WTC11 (cell line): ENCODE measurements at regions not wholly inside any gene's neighbourhood (a gene's known extent, or its start where the extent isn't known, plus 50 kb on each side); places are given as distances from the start of the nearest gene placed in this dataset.

Experiments
- ATAC-seq: fragments of 200-7000 bp; cut with Tn5 transposase; 2 replicates; pipeline ENCODE4 v1.10.0; 2021; ENCODE audit warnings: mild to moderate bottlenecking, moderate library complexity
- CTCF ChIA-PET: fragments of 300-600 bp; sonication (Branson Sonifier 250); formaldehyde crosslinking; loops from one replicate; lab custom pipeline; 2021; ENCODE audit warnings: antibody characterized with exemption; lab: Charles Lee
- POLR2A ChIA-PET: fragments of 350-600 bp; sonication (Branson Sonifier 250); formaldehyde crosslinking; loops from one replicate; lab custom pipeline; 2021; ENCODE audit warnings: antibody characterized with exemption; lab: Charles Lee
- DNase-seq: peaks from one replicate; pipeline ENCODE4 v3.0.0; 2021; ENCODE audit warnings: low spot score
- H3K27ac Mint-ChIP-seq: 2 replicates; pipeline ENCODE4 v1.8.0; 2021; ENCODE audit warnings: mixed read lengths
- H3K27me3 Mint-ChIP-seq: 2 replicates; pipeline ENCODE4 v1.8.0; 2021; ENCODE audit warnings: low read depth, mild to moderate bottlenecking, moderate library complexity, mixed read lengths
- H3K36me3 Mint-ChIP-seq: 2 replicates; pipeline ENCODE4 v1.8.0; 2021; ENCODE audit warnings: mixed read lengths
- H3K4me1 Mint-ChIP-seq: 2 replicates; pipeline ENCODE4 v1.8.0; 2022; ENCODE audit warnings: mixed read lengths
- H3K4me3 Mint-ChIP-seq: 2 replicates; pipeline ENCODE4 v1.8.0; 2021; ENCODE audit warnings: mild to moderate bottlenecking, moderate library complexity, mixed read lengths
- H3K9me3 Mint-ChIP-seq: 2 replicates; pipeline ENCODE4 v1.8.0; 2021; ENCODE audit warnings: mixed read lengths
- AFF4 ChIP-seq: sonication (generic); formaldehyde crosslinking; IDR thresholded peaks from 2 replicates; pipeline ENCODE4 v1.8.1; 2023; ENCODE audit warnings: mild to moderate bottlenecking, missing genetic modification reagents, borderline replicate concordance
- ATF3 ChIP-seq: sonication (generic); formaldehyde crosslinking; conservative IDR thresholded peaks from 2 replicates; pipeline ENCODE4 v1.8.1; 2022; ENCODE audit warnings: mild to moderate bottlenecking, missing genetic modification reagents
- ATF6 ChIP-seq: sonication (generic); formaldehyde crosslinking; IDR thresholded peaks from 2 replicates; pipeline ENCODE4 v1.8.1; 2023; ENCODE audit warnings: mild to moderate bottlenecking, missing genetic modification reagents
- CREM ChIP-seq: sonication (generic); formaldehyde crosslinking; IDR thresholded peaks from 2 replicates; pipeline ENCODE4 v1.8.1; 2022; ENCODE audit warnings: mild to moderate bottlenecking, missing genetic modification reagents, moderate library complexity
- CTCF ChIP-seq: fragments of 200-600 bp; IDR thresholded peaks from 2 replicates; pipeline ENCODE4 v1.8.0; 2022; ENCODE audit warnings: antibody characterized with exemption
- E2F1 ChIP-seq: sonication (generic); formaldehyde crosslinking; IDR thresholded peaks from 2 replicates; pipeline ENCODE4 v1.8.0; 2022; ENCODE audit warnings: mild to moderate bottlenecking, missing genetic modification reagents
- HMGXB4 ChIP-seq: sonication (generic); formaldehyde crosslinking; IDR thresholded peaks from 2 replicates; pipeline ENCODE4 v1.8.1; 2023; ENCODE audit warnings: mild to moderate bottlenecking, moderate library complexity, missing genetic modification reagents
- JUN ChIP-seq: sonication (generic); formaldehyde crosslinking; IDR thresholded peaks from 2 replicates; pipeline ENCODE4 v1.8.0; 2023; ENCODE audit warnings: mild to moderate bottlenecking, missing genetic modification reagents
- NR1H2 ChIP-seq: sonication (generic); formaldehyde crosslinking; IDR thresholded peaks from 2 replicates; pipeline ENCODE4 v1.9.0; 2021; ENCODE audit warnings: mild to moderate bottlenecking, moderate library complexity, missing genetic modification reagents
- NR2C2 ChIP-seq: sonication (generic); formaldehyde crosslinking; IDR thresholded peaks from 2 replicates; pipeline ENCODE4 v1.8.0; 2022; ENCODE audit warnings: mild to moderate bottlenecking, missing genetic modification reagents
- NR3C1 ChIP-seq: sonication (generic); formaldehyde crosslinking; conservative IDR thresholded peaks from 2 replicates; pipeline ENCODE4 v1.8.1; 2023; ENCODE audit warnings: low read depth, mild to moderate bottlenecking, missing genetic modification reagents
- PREB ChIP-seq: sonication (generic); formaldehyde crosslinking; IDR thresholded peaks from 2 replicates; pipeline ENCODE4 v1.8.1; 2022; ENCODE audit warnings: mild to moderate bottlenecking, missing genetic modification reagents, moderate library complexity, borderline replicate concordance
- RORB ChIP-seq: fragments of 250-450 bp; sonication (Bioruptor Pico); IDR thresholded peaks from 2 replicates; pipeline ENCODE4 v1.9.0; 2021; ENCODE audit warnings: mild to moderate bottlenecking
- SMAD3 ChIP-seq: sonication (generic); formaldehyde crosslinking; IDR thresholded peaks from 2 replicates; pipeline ENCODE4 v1.8.0; 2022; ENCODE audit warnings: missing genetic modification reagents, mild to moderate bottlenecking, borderline replicate concordance
- TCF7 ChIP-seq: sonication (generic); formaldehyde crosslinking; IDR thresholded peaks from 2 replicates; pipeline ENCODE4 v1.8.0; 2022; ENCODE audit warnings: mild to moderate bottlenecking, low read depth, missing genetic modification reagents, moderate library complexity
- ZNF263 ChIP-seq: sonication (generic); formaldehyde crosslinking; IDR thresholded peaks from 2 replicates; pipeline ENCODE4 v1.8.1; 2022; ENCODE audit warnings: low read depth, mild to moderate bottlenecking, moderate library complexity, missing genetic modification reagents

GRCh38 chr9:89805571-89806292 is 200.9 kb downstream of the GADD45G start:
- Mint-ChIP-seq H3K4me1 (peaks cover 53% of the 10 kb centered on the region), H3K4me3 (no peak overlapping the region), H3K27ac (no peak overlapping the region), H3K36me3 (peaks cover 3% of the 10 kb centered on the region; the same call in 1 of the 2 replicates), H3K27me3 (no peaks in the 10 kb centered on the region; the same call in 1 of the 2 replicates), H3K9me3 (peaks cover 8% of the 10 kb centered on the region; the same call in 1 of the 2 replicates)
- ATAC-seq = no peak
- DNase-seq = no peak
- ChIA-PET POLR2A (no interaction called here), CTCF (interaction anchor here (2.6 kb wide), 1 partner anchor 203 kb away, joined by 13 read pairs; no protein-coding TSS in a partner anchor)
- TF ChIP-seq PREB (no peak), RORB (CRISPR knock-in tag) (no peak)

GRCh38 chr9:89806371-89807100 is 201.7 kb downstream of the GADD45G start:
- Mint-ChIP-seq H3K36me3 (peaks cover 3% of the 10 kb centered on the region; the same call in 1 of the 2 replicates), H3K4me1 (peaks cover 53% of the 10 kb centered on the region), H3K27ac (no peak overlapping the region), H3K4me3 (no peak overlapping the region)
- CTCF ChIA-PET = no interaction called here
- no peak for TF ChIP-seq NR1H2
- TF ChIP-seq, all 79 proteins: peak for 0
- DNase-seq (no peak), ATAC-seq (no peak)
- peaks cover 8% of the 10 kb centered on the region; the same call in 1 of the 2 replicates for H3K9me3 Mint-ChIP-seq
- no peaks in the 10 kb centered on the region; the same call in 1 of the 2 replicates for H3K27me3 Mint-ChIP-seq
- POLR2A ChIA-PET = no interaction called here

GRCh38 chr9:89807101-89807395 is 202.2 kb downstream of the GADD45G start:
- ChIA-PET CTCF (no interaction called here), POLR2A (no interaction called here)
- DNase-seq (no peak), ATAC-seq (no peak)
- peaks cover 8% of the 10 kb centered on the region; the same call in 1 of the 2 replicates for H3K9me3 Mint-ChIP-seq
- peaks cover 53% of the 10 kb centered on the region for H3K4me1 Mint-ChIP-seq
- peaks cover 3% of the 10 kb centered on the region; the same call in 1 of the 2 replicates for H3K36me3 Mint-ChIP-seq
- no peak overlapping the region for H3K4me3 Mint-ChIP-seq
- no peak overlapping the region for H3K27ac Mint-ChIP-seq
- H3K27me3 Mint-ChIP-seq = no peaks in the 10 kb centered on the region; the same call in 1 of the 2 replicates
- no peak for TF ChIP-seq ATF3 (CRISPR knock-in tag)
- no peak for TF ChIP-seq AFF4 (CRISPR knock-in tag)
- TF ChIP-seq NR3C1 (CRISPR knock-in tag) = no peak
- no peak for TF ChIP-seq TCF7 (CRISPR knock-in tag)
- TF ChIP-seq JUN (CRISPR knock-in tag) = no peak
- TF ChIP-seq ZNF263 (CRISPR knock-in tag) = no peak
- no peak for TF ChIP-seq RORB (CRISPR knock-in tag)
- no peak for TF ChIP-seq CREM (CRISPR knock-in tag)
- TF ChIP-seq NR2C2 (CRISPR knock-in tag) = no peak
- TF ChIP-seq SMAD3 (CRISPR knock-in tag) = no peak
- TF ChIP-seq HMGXB4 (CRISPR knock-in tag) = no peak
- no peak for TF ChIP-seq E2F1
- TF ChIP-seq CTCF = no peak
- TF ChIP-seq ATF6 (CRISPR knock-in tag) = no peak
